ENCODE measurements at regions not wholly inside any gene's neighbourhood (a gene's known extent, or its start where the extent isn't known, plus 50 kb on each side); places are given as distances from the start of the nearest gene placed in this dataset.

GRCh38 chr3:6248528-6248927 lies 612.4 kb upstream of the GRM7 start (continued):
- TF ChIP-seq ZNF174 (CRISPR knock-in tag; IDR thresholded peaks at IDR 0.05) (no peak), NR4A1 (CRISPR knock-in tag; IDR thresholded peaks at IDR 0.05) (no peak), NR4A1 (tag; IDR thresholded peaks at IDR 0.05) (no peak), ZNF184 (CRISPR knock-in tag; IDR thresholded peaks at IDR 0.05) (no peak), GABPA (tag; conservative IDR thresholded peaks at IDR 0.05; ENCODE audit: low read depth) (no peak), NELFE (IDR thresholded peaks at IDR 0.05; ENCODE audit: insufficient read depth, insufficient read length) (no peak), ZNF707 (CRISPR knock-in tag; conservative IDR thresholded peaks at IDR 0.05) (no peak)

- H2AFZ ChIP-seq (ENCODE audit: low read depth, low read length): no peak overlapping the region
- ChIA-PET CTCF (ENCODE audit: low intra/inter-chr PET ratio) (no interaction called here), POLR2A (no interaction called here)
- no peaks in the 10 kb centered on the region for H3K79me2 ChIP-seq (ENCODE audit: control insufficient read depth, insufficient read depth, low read length)
- intact Hi-C loops (cut with micrococcal nuclease): no loop called here
- BruUV-seq (replicated peaks): no TSS peak
- no peak for TF ChIP-seq HSF4 (CRISPR knock-in tag; IDR thresholded peaks at IDR 0.05; ENCODE audit: borderline replicate concordance)
- no peak for TF ChIP-seq SP2 (IDR thresholded peaks at IDR 0.05; ENCODE audit: extremely low read depth, low read depth, low read length, poor library complexity, severe bottlenecking)
- no peak for TF ChIP-seq KDM2B (CRISPR knock-in tag; IDR thresholded peaks at IDR 0.05)
- no peak for TF ChIP-seq ZNF830 (CRISPR knock-in tag; IDR thresholded peaks at IDR 0.05)
- TF ChIP-seq ZNF507 (tag; conservative IDR thresholded peaks at IDR 0.05): no peak
- no peak for TF ChIP-seq ZNF174 (CRISPR knock-in tag; IDR thresholded peaks at IDR 0.05)
- TF ChIP-seq FOXM1 (IDR thresholded peaks at IDR 0.05; ENCODE audit: low read depth): no peak
- TF ChIP-seq FOXM1 (CRISPR knock-in tag; IDR thresholded peaks at IDR 0.05; ENCODE audit: low read depth): no peak
- no peaks in the 10 kb centered on the region for H3K36me3 ChIP-seq (ENCODE audit: control insufficient read depth, insufficient read depth, low read length)
- no peaks in the 10 kb centered on the region for H3K27me3 ChIP-seq (ENCODE audit: control insufficient read depth in 2 of 2, insufficient read depth in 2 of 2, low read length in 2 of 2)
- H3K9ac ChIP-seq (ENCODE audit: insufficient read depth in 1 of 2, low read depth in 2 of 2, low read length in 2 of 2): no peak overlapping the region
- 0 out of 2 replicates have a peak, but pooled peaks cover 2% of the 10 kb centered on the region for H3K9me3 ChIP-seq (replicated peaks; ENCODE audit: control insufficient read depth, insufficient read depth, low read depth, low read length)
- in situ Hi-C loops (cut with MboI): no loop called here
- H4K20me1 ChIP-seq (replicated peaks; ENCODE audit: control insufficient read depth, insufficient read depth, low read length): no peaks in the 10 kb centered on the region
- ATAC-seq (no peak), DNase-seq (ENCODE audit: extremely low read depth in 1 of 4, low spot score in 3 of 4) (no peak), FAIRE-seq (no peak)
- no peaks in the 10 kb centered on the region for H3K9me1 ChIP-seq (ENCODE audit: control insufficient read depth, insufficient read depth, low read length)
- 3% methylated on average over 3 of the region's 3 CpGs for WGBS (ENCODE audit: insufficient coverage, low coverage, missing lambda C conversion rate)
- no peak overlapping the region for H3K4me2 ChIP-seq (ENCODE audit: insufficient read depth, low read length)
- no peaks in the 10 kb centered on the region for H3K4me1 ChIP-seq (replicated peaks in 1 of 2; ENCODE audit: control insufficient read depth in 2 of 2, insufficient read depth in 2 of 2, low read length in 2 of 2)
- no peak overlapping the region for H3K27ac ChIP-seq (ENCODE audit: extremely low read depth, low read depth, low read length)
- H3K4me3 ChIP-seq: no peak overlapping the region
These were observed 611.2 kb upstream of the GRM7 start for GRCh38 chr3:6249679-6250078.
